MM.1S (cell line): ENCODE measurements at regions not wholly inside any gene's neighbourhood (a gene's known extent, or its start where the extent isn't known, plus 50 kb on each side); places are given as distances from the start of the nearest gene placed in this dataset.

Experiments
- DNase-seq: peaks from one replicate; pipeline ENCODE4 v3.0.0-alpha.2; 2015
- H2AFZ ChIP-seq: fragments of 300-600 bp; sonication (generic); 2 replicates; pipeline ENCODE4 v1.6.0; 2016; ENCODE audit warnings: antibody characterized with exemption, low read length
- H3F3A ChIP-seq: fragments of 300-600 bp; sonication (generic); 2 replicates; pipeline ENCODE4 v1.6.1; 2016; ENCODE audit warnings: mild to moderate bottlenecking, antibody characterized with exemption, low read length, moderate library complexity, mixed read lengths; ENCODE audit not compliant: insufficient read depth
- H3K27ac ChIP-seq: fragments of 300-600 bp; sonication (generic); 2 replicates; pipeline ENCODE4 v1.5.1; 2016; ENCODE audit warnings: mild to moderate bottlenecking, low read length
- H3K27me3 ChIP-seq: fragments of 300-600 bp; sonication (generic); replicated peaks from 2 replicates; pipeline ENCODE4 v1.6.0; 2016; ENCODE audit warnings: low read length; ENCODE audit not compliant: insufficient read depth
- H3K36me3 ChIP-seq: fragments of 300-600 bp; sonication (generic); replicated peaks from 2 replicates; pipeline ENCODE4 v1.6.1; 2016; ENCODE audit warnings: mild to moderate bottlenecking, low read length, mixed read lengths; ENCODE audit not compliant: insufficient read depth
- H3K4me1 ChIP-seq: fragments of 300-600 bp; sonication (generic); 2 replicates; pipeline ENCODE4 v1.6.1; 2016; ENCODE audit warnings: low read length, mixed read lengths
- H3K4me2 ChIP-seq: fragments of 300-600 bp; sonication (generic); 2 replicates; pipeline ENCODE4 v1.6.0; 2016; ENCODE audit warnings: low read depth, low read length
- H3K4me3 ChIP-seq: fragments of 300-600 bp; sonication (generic); 2 replicates; pipeline ENCODE4 v1.5.1; 2016; ENCODE audit warnings: low read length, mixed read lengths
- H3K79me2 ChIP-seq: fragments of 300-600 bp; sonication (generic); 2 replicates; pipeline ENCODE4 v1.6.1; 2016; ENCODE audit warnings: mixed run types, low read length, mixed read lengths
- H3K9ac ChIP-seq: fragments of 300-600 bp; sonication (generic); 2 replicates; pipeline ENCODE4 v1.6.1; 2016; ENCODE audit warnings: low read length, mixed read lengths
- H3K9me2 ChIP-seq: fragments of 300-600 bp; sonication (generic); replicated peaks from 2 replicates; pipeline ENCODE4 v1.6.1; 2016; ENCODE audit warnings: mild to moderate bottlenecking, low read length, mixed read lengths; ENCODE audit not compliant: insufficient read depth
- H3K9me3 ChIP-seq: fragments of 300-600 bp; sonication (generic); replicated peaks from 2 replicates; pipeline ENCODE4 v1.6.1; 2016; ENCODE audit warnings: mild to moderate bottlenecking, low read length, mixed read lengths; ENCODE audit not compliant: insufficient read depth
- H4K20me1 ChIP-seq: fragments of 300-600 bp; sonication (generic); 2 replicates; pipeline ENCODE4 v1.6.1; 2016; ENCODE audit warnings: mild to moderate bottlenecking, low read length, moderate library complexity, mixed read lengths; ENCODE audit not compliant: insufficient read depth
- EZH2 ChIP-seq: fragments of 300-600 bp; sonication (generic); optimal IDR thresholded peaks from 2 replicates; pipeline ENCODE3; 2017; ENCODE audit warnings: low read depth, mild to moderate bottlenecking, antibody characterized with exemption, low read length, mixed read lengths
- EZH2phosphoT487 ChIP-seq: fragments of 300-600 bp; sonication (generic); IDR thresholded peaks from 2 replicates; pipeline ENCODE4 v1.6.1; 2018; ENCODE audit warnings: antibody characterized with exemption, low read length
- TF ChIP-seq, protein P1 (sequence below): fragments of 300-600 bp; sonication (generic); IDR thresholded peaks from 2 replicates; pipeline ENCODE4 v1.5.1; 2016; ENCODE audit warnings: antibody characterized with exemption, low read length, mixed read lengths

DNA sequence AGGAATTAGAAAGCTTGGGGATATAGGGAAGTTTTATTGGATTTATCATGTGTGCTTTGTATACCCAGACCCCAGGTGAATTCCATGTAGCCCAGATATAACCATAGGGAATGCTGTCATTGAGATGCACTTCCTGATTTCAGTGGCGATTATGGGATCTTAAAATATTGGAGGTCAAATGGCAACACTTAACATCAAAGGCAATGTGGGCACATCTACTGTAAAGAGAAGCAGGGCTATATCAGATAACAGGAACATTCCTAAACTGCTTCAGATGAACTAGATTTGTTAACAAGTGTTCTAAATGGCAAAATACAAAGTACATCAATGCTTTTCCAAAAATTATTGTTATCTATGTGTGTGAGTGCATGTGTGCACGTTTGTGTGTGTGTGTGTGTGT is 883.5 kb upstream of the EDIL3 start:
- no peaks in the 10 kb centered on the region for H3K36me3 ChIP-seq
- no peak overlapping the region for H3K4me2 ChIP-seq
- H3K4me3 ChIP-seq, result no peak overlapping the region
- no peaks in the 10 kb centered on the region for H3K79me2 ChIP-seq
- no peaks in the 10 kb centered on the region for H3K27me3 ChIP-seq
- no peaks in the 10 kb centered on the region for H3F3A ChIP-seq
- no peaks in the 10 kb centered on the region for H3K4me1 ChIP-seq
- H3K9me3 ChIP-seq, result no peaks in the 10 kb centered on the region
- no peak overlapping the region for H2AFZ ChIP-seq
- H3K9ac ChIP-seq, result no peak overlapping the region
- no peak overlapping the region for H3K27ac ChIP-seq
- no peaks in the 10 kb centered on the region for H3K9me2 ChIP-seq
- H4K20me1 ChIP-seq, result no peaks in the 10 kb centered on the region
- TF ChIP-seq, protein P1, sequence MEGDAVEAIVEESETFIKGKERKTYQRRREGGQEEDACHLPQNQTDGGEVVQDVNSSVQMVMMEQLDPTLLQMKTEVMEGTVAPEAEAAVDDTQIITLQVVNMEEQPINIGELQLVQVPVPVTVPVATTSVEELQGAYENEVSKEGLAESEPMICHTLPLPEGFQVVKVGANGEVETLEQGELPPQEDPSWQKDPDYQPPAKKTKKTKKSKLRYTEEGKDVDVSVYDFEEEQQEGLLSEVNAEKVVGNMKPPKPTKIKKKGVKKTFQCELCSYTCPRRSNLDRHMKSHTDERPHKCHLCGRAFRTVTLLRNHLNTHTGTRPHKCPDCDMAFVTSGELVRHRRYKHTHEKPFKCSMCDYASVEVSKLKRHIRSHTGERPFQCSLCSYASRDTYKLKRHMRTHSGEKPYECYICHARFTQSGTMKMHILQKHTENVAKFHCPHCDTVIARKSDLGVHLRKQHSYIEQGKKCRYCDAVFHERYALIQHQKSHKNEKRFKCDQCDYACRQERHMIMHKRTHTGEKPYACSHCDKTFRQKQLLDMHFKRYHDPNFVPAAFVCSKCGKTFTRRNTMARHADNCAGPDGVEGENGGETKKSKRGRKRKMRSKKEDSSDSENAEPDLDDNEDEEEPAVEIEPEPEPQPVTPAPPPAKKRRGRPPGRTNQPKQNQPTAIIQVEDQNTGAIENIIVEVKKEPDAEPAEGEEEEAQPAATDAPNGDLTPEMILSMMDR, result no peak
- TF ChIP-seq EZH2phosphoT487 (no peak), EZH2 (no peak)
- DNase-seq, result no peak

DNA sequence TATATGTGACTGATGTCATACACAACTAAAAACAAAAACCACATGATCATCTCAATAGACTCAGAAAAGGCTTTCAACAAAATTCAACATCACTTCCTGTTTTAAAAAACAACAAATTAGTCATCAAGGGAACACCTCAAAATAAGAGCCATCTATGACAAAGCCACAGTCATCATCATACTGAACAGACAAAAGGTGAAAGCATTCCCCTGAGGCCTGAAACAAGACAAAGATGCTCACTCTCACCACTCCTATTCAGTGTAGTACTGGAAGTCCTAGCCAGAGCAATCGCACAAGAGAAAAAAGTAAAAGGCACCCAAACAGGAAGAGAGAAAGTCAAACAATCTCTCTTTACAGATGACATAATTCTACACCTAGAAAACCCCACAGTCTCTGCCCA is 893.5 kb upstream of the EDIL3 start:
- no peaks in the 10 kb centered on the region for H3K36me3 ChIP-seq
- no peaks in the 10 kb centered on the region for H3K79me2 ChIP-seq
- no peak overlapping the region for H3K4me2 ChIP-seq
- H3K4me1 ChIP-seq, result no peaks in the 10 kb centered on the region
- H3K9ac ChIP-seq, result no peak overlapping the region
- no peak overlapping the region for H3K4me3 ChIP-seq
- no peaks in the 10 kb centered on the region for H3K9me3 ChIP-seq
- H4K20me1 ChIP-seq, result no peaks in the 10 kb centered on the region
- no peak overlapping the region for H3K27ac ChIP-seq
- no peaks in the 10 kb centered on the region for H3F3A ChIP-seq
- no peak for DNase-seq
- H3K27me3 ChIP-seq, result no peaks in the 10 kb centered on the region
- TF ChIP-seq EZH2phosphoT487 (no peak), EZH2 (no peak)
- TF ChIP-seq, protein P1, result no peak
- H2AFZ ChIP-seq, result no peak overlapping the region
- H3K9me2 ChIP-seq, result no peaks in the 10 kb centered on the region

DNA sequence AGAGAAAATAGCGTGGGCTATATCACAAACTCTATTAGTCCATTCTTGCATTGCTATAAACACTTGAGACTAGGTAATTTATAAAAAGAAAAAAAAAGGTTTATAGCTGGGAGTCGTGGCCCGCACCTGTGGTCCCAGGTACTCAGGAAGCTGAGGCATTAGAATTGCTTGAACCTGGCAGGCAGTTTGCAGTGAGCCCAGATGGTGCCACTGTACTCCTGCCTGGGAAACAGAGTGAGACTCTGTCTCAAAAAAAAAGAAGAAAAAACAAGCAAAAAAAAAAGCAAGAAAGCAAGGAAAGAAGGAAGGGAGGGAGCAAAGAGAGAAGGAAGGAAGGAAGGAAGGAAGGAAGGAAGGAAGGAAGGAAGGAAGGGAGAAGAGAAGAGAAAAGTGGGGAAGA is 904.2 kb upstream of the EDIL3 start:
- H4K20me1 ChIP-seq, result no peaks in the 10 kb centered on the region
- H3K27ac ChIP-seq, result no peak overlapping the region
- H3K4me2 ChIP-seq, result no peak overlapping the region
- H3F3A ChIP-seq, result no peaks in the 10 kb centered on the region
- no peaks in the 10 kb centered on the region for H3K4me1 ChIP-seq
- no peak overlapping the region for H3K4me3 ChIP-seq
- no peak for DNase-seq
- TF ChIP-seq EZH2phosphoT487 (no peak), EZH2 (no peak)
- TF ChIP-seq, protein P1, result no peak
- no peak overlapping the region for H2AFZ ChIP-seq
- no peaks in the 10 kb centered on the region for H3K9me2 ChIP-seq
- H3K79me2 ChIP-seq, result no peaks in the 10 kb centered on the region
- no peaks in the 10 kb centered on the region for H3K9me3 ChIP-seq
- no peak overlapping the region for H3K9ac ChIP-seq
- no peaks in the 10 kb centered on the region for H3K36me3 ChIP-seq
- H3K27me3 ChIP-seq, result no peaks in the 10 kb centered on the region
